Spleen (tissue), 7 donors: ENCODE measurements at regions not wholly inside any gene's neighbourhood (a gene's known extent, or its start where the extent isn't known, plus 50 kb on each side); places are given as distances from the start of the nearest gene placed in this dataset.

Experiments used
- CTCF ChIP-seq, 11 experiments: fragments of 200-600 bp in 7 of 11; fragments of 450-650 bp in 4 of 11; sonication (generic) in 4 of 11; IDR thresholded peaks in 8 of 11; conservative IDR thresholded peaks in 3 of 11; 1 replicate in 7 of 11; 2 replicates in 4 of 11; pipeline versions ENCODE4 v1.4.0 to v1.8.0; 2016 to 2021; ENCODE audit warnings: antibody characterized with exemption in 11 of 11, inconsistent platforms in 4 of 11, mild to moderate bottlenecking in 1 of 11
- POLR2A ChIP-seq, 3 donors: fragments of 450-650 bp; IDR thresholded peaks; one replicate each; pipeline ENCODE4 v1.5.1; 2017; ENCODE audit warnings: antibody characterized with exemption in 3 of 3, mild to moderate bottlenecking in 1 of 3
- POLR2AphosphoS5 ChIP-seq, 3 donors: sonication (generic); formaldehyde crosslinking; IDR thresholded peaks; one replicate each; pipeline ENCODE4 v1.5.1; 2017; ENCODE audit warnings: antibody characterized with exemption in 3 of 3
- donor health status: DM: no; HTN: no; CAD: no; lungs with moderate emphysema.
- donor health status: DM: no; HTN: no; CAD: no.
- donor health status: DM: no; HTN: no; CAD: no.

- TF ChIP-seq CTCF (IDR thresholded peaks at IDR 0.05 in 8 of 11, conservative IDR thresholded peaks at IDR 0.05 in 3 of 11), result no peak
- TF ChIP-seq POLR2A (IDR thresholded peaks at IDR 0.05), result no peak
- TF ChIP-seq POLR2AphosphoS5 (IDR thresholded peaks at IDR 0.05), result peak in 1 of 3 donors; percentile 47
These were observed 102.2 kb upstream of the RAB6C start for GRCh38 chr2:129877289-129877741.
